Fibroblast of skin of left quadriceps (primary cell): ENCODE measurements at regions not wholly inside any gene's neighbourhood (a gene's known extent, or its start where the extent isn't known, plus 50 kb on each side); places are given as distances from the start of the nearest gene placed in this dataset.
A peak's percentile ranks its signal among the peaks of the same experiment; 100 is the strongest.
"Not testable (repeated sequence)": the region's sequence is repeated elsewhere in the genome, so short reads cannot be mapped to it uniquely, and the experiment has no call there.

Experiments
- DNase-seq, 2 experiments: peaks; one replicate each; pipeline ENCODE4 v3.0.0-alpha.2; 2013; ENCODE audit warnings: low read depth in 2 of 2

- no peak for DNase-seq
Observed at GRCh38 chr2:17135619-17136018, 382.6 kb downstream of the RAD51AP2 start.

GRCh38 chr2:17133052-17133671, 385.1 kb downstream of the RAD51AP2 start:
- no peak for DNase-seq

- DNase-seq = not testable (repeated sequence)
Observed at GRCh38 chr2:17130627-17131026, 387.6 kb downstream of the RAD51AP2 start.

- no peak for DNase-seq
Observed at GRCh38 chr2:17125989-17126620, 392.1 kb downstream of the RAD51AP2 start.

GRCh38 chr2:17124575-17125318, 393.5 kb downstream of the RAD51AP2 start:
- no peak for DNase-seq

GRCh38 chr2:17122887-17123501, 395.2 kb downstream of the RAD51AP2 start:
- DNase-seq = no peak

GRCh38 chr2:17115466-17115865, 402.8 kb downstream of the RAD51AP2 start:
- DNase-seq = no peak

GRCh38 chr2:17115042-17115441, 403.2 kb downstream of the RAD51AP2 start:
- no peak for DNase-seq

GRCh38 chr2:17107871-17108270, 410.4 kb downstream of the RAD51AP2 start:
- DNase-seq = no peak

- peak in 1 of 2 experiments; percentile 28 for DNase-seq
Observed at GRCh38 chr2:17107151-17107550, 411.1 kb downstream of the RAD51AP2 start.

GRCh38 chr2:17106418-17106817, 411.8 kb downstream of the RAD51AP2 start:
- no peak for DNase-seq

GRCh38 chr2:17104454-17104853, 413.8 kb downstream of the RAD51AP2 start:
- peak; percentile 80 to 81 for DNase-seq

- DNase-seq = peak in 1 of 2 experiments; percentile 11
Observed at GRCh38 chr2:17101596-17101995, 416.6 kb downstream of the RAD51AP2 start.

- DNase-seq = no peak
Observed at GRCh38 chr2:17101091-17101490, 417.1 kb downstream of the RAD51AP2 start.

GRCh38 chr2:17095340-17095739, 422.9 kb downstream of the RAD51AP2 start:
- DNase-seq = no peak

GRCh38 chr2:17093712-17094111, 424.5 kb downstream of the RAD51AP2 start:
- DNase-seq = no peak

- DNase-seq = no peak
Observed at GRCh38 chr2:17086990-17087389, 421.4 kb upstream of the CYRIA start.

- DNase-seq = no peak
Observed at GRCh38 chr2:17085546-17086202, 420.0 kb upstream of the CYRIA start.

GRCh38 chr2:17084877-17085276, 419.2 kb upstream of the CYRIA start:
- DNase-seq = peak in 1 of 2 experiments; percentile 23

GRCh38 chr2:17083902-17084301, 418.3 kb upstream of the CYRIA start:
- peak; percentile 68 to 70 for DNase-seq

- DNase-seq = no peak
Observed at GRCh38 chr2:17079262-17079661, 413.6 kb upstream of the CYRIA start.

GRCh38 chr2:17076533-17076932, 410.9 kb upstream of the CYRIA start:
- DNase-seq = no peak
